ENCODE measurements at regions not wholly inside any gene's neighbourhood (a gene's known extent, or its start where the extent isn't known, plus 50 kb on each side); places are given as distances from the start of the nearest gene placed in this dataset.

GRCh38 chr10:27451054-27451453 lies 53.0 kb upstream of the RAB18 start:
- no peaks in the 10 kb centered on the region for H3K36me3 ChIP-seq
- H3K27me3 ChIP-seq, result no peaks in the 10 kb centered on the region
- H3K4me1 ChIP-seq, result no peaks in the 10 kb centered on the region
- no peak for FAIRE-seq
- DNase-seq, result no peak
- H3K9me3 ChIP-seq, result no peaks in the 10 kb centered on the region
- no peak overlapping the region for H3K4me3 ChIP-seq
- TF ChIP-seq CTCF (IDR thresholded peaks at IDR 0.05), result no peak
- intact Hi-C loops (cut with DNase I), result no loop called here
- ATAC-seq, result no peak
- H3K27ac ChIP-seq, result no peak overlapping the region
- 86 to 93% methylated on average over 6 of the region's 6 CpGs for WGBS, 2 donors

- Histone ChIP-seq H3K27me3 (no peaks in the 10 kb centered on the region), H3K9me3 (no peaks in the 10 kb centered on the region), H3K36me3 (no peaks in the 10 kb centered on the region), H3K27ac (no peak overlapping the region), H3K4me3 (no peak overlapping the region), H3K4me1 (no peaks in the 10 kb centered on the region)
- no peak for FAIRE-seq
- no peak for DNase-seq
- no peak for TF ChIP-seq CTCF (IDR thresholded peaks at IDR 0.05)
- no peak for ATAC-seq
- intact Hi-C loops (cut with DNase I), result no loop called here
These were observed 53.9 kb upstream of the RAB18 start for GRCh38 chr10:27450225-27450624.

GRCh38 chr10:27449571-27449970 lies 54.5 kb upstream of the RAB18 start:
- H3K27ac ChIP-seq, result no peak overlapping the region
- no peaks in the 10 kb centered on the region for H3K9me3 ChIP-seq
- no peak for TF ChIP-seq CTCF (IDR thresholded peaks at IDR 0.05)
- no peaks in the 10 kb centered on the region for H3K36me3 ChIP-seq
- DNase-seq, result no peak
- WGBS, 2 donors, result 51 to 56% methylated on average over 4 of the region's 4 CpGs
- no peaks in the 10 kb centered on the region for H3K4me1 ChIP-seq
- ATAC-seq, result no peak
- intact Hi-C loops (cut with DNase I), result loop anchor here in 1 of 3 donors (5.0 kb wide), 1 partner anchor 208 kb away; no protein-coding TSS in a partner anchor
- no peak for FAIRE-seq
- H3K4me3 ChIP-seq, result no peak overlapping the region
- H3K27me3 ChIP-seq, result no peaks in the 10 kb centered on the region

- Histone ChIP-seq H3K4me1 (no peaks in the 10 kb centered on the region), H3K27ac (no peak overlapping the region), H3K36me3 (no peaks in the 10 kb centered on the region), H3K9me3 (no peaks in the 10 kb centered on the region), H3K27me3 (no peaks in the 10 kb centered on the region), H3K4me3 (no peak overlapping the region)
- intact Hi-C loops (cut with DNase I), result loop anchor here in 1 of 3 donors (5.0 kb wide), 1 partner anchor 208 kb away; no protein-coding TSS in a partner anchor
- DNase-seq, result no peak
- no peak for TF ChIP-seq CTCF (IDR thresholded peaks at IDR 0.05)
- ATAC-seq, result no peak
- no peak for FAIRE-seq
- 84 to 88% methylated on average over 2 of the region's 2 CpGs for WGBS, 2 donors
These were observed 55.2 kb upstream of the RAB18 start for GRCh38 chr10:27448921-27449320.

- H3K9me3 ChIP-seq, result no peaks in the 10 kb centered on the region
- DNase-seq (no peak), FAIRE-seq (no peak), ATAC-seq (no peak)
- intact Hi-C loops (cut with DNase I), result loop anchor here in 1 of 3 donors (5.0 kb wide), 1 partner anchor 210 kb away; no protein-coding TSS in a partner anchor
- H3K27ac ChIP-seq, result no peak overlapping the region
- H3K27me3 ChIP-seq, result no peaks in the 10 kb centered on the region
- H3K4me3 ChIP-seq, result no peak overlapping the region
- 71 to 85% methylated on average over 3 of the region's 3 CpGs for WGBS, 2 donors
- TF ChIP-seq CTCF (IDR thresholded peaks at IDR 0.05), result no peak
- H3K36me3 ChIP-seq, result no peaks in the 10 kb centered on the region
- no peaks in the 10 kb centered on the region for H3K4me1 ChIP-seq
These were observed 56.6 kb upstream of the RAB18 start for GRCh38 chr10:27447540-27447939.

All from pancreas (tissue), 10 donors.